Vagina (tissue), 2 donors: ENCODE measurements at regions not wholly inside any gene's neighbourhood (a gene's known extent, or its start where the extent isn't known, plus 50 kb on each side); places are given as distances from the start of the nearest gene placed in this dataset.

Source experiments
- CTCF ChIP-seq, 3 experiments: fragments of 450-650 bp in 2 of 3; fragments of 200-600 bp in 1 of 3; sonication (generic) in 1 of 3; IDR thresholded peaks; one replicate each; pipeline ENCODE4 v1.5.1; 2017 to 2019; ENCODE audit warnings: antibody characterized with exemption in 3 of 3, mild to moderate bottlenecking in 2 of 3, moderate library complexity in 2 of 3
- POLR2A ChIP-seq, 2 donors: fragments of 450-650 bp; IDR thresholded peaks; one replicate each; pipeline ENCODE4 v1.6.1; 2017; ENCODE audit warnings: antibody characterized with exemption in 2 of 2, mild to moderate bottlenecking in 2 of 2, moderate library complexity in 2 of 2

GRCh38 chr4:29066861-29067260 is 1653.3 kb upstream of the PCDH7 start:
- no peak for TF ChIP-seq CTCF (IDR thresholded peaks at IDR 0.05)
- no peak for TF ChIP-seq POLR2A (IDR thresholded peaks at IDR 0.05)
